Peyer's patch (tissue), 4 donors: ENCODE measurements at regions not wholly inside any gene's neighbourhood (a gene's known extent, or its start where the extent isn't known, plus 50 kb on each side); places are given as distances from the start of the nearest gene placed in this dataset.

ENCODE experiments used
- CTCF ChIP-seq, 6 experiments: fragments of 450-650 bp in 4 of 6; fragments of 200-600 bp in 2 of 6; sonication (generic) in 1 of 6; IDR thresholded peaks; one replicate each; pipeline ENCODE4 v1.5.1; 2017 to 2019; ENCODE audit warnings: antibody characterized with exemption in 6 of 6, mild to moderate bottlenecking in 3 of 6, moderate library complexity in 1 of 6
- POLR2A ChIP-seq, 2 donors: fragments of 450-650 bp; IDR thresholded peaks; one replicate each; pipeline ENCODE4 v1.5.1; 2017; ENCODE audit warnings: antibody characterized with exemption in 2 of 2, mild to moderate bottlenecking in 2 of 2, moderate library complexity in 2 of 2

GRCh38 chr13:74346960-74347359 lies 212.8 kb upstream of the KLF12 start:
- no peak for TF ChIP-seq CTCF (IDR thresholded peaks at IDR 0.05)
- no peak for TF ChIP-seq POLR2A (IDR thresholded peaks at IDR 0.05)
